Mesothelial cell of epicardium (in vitro differentiated cells): ENCODE measurements at regions not wholly inside any gene's neighbourhood (a gene's known extent, or its start where the extent isn't known, plus 50 kb on each side); places are given as distances from the start of the nearest gene placed in this dataset.

Experiments
- DNase-seq, 2 experiments: peaks; one replicate each; pipeline ENCODE4 v3.0.0; 2021; ENCODE audit warnings: low spot score in 2 of 2; ENCODE audit not compliant: unreplicated experiment in 2 of 2
- H3K27ac Mint-ChIP-seq: 2 replicates; pipeline ENCODE4 v1.8.0; 2021; ENCODE audit warnings: mixed read lengths
- H3K27me3 Mint-ChIP-seq: 2 replicates; pipeline ENCODE4 v1.8.0; 2021; ENCODE audit warnings: low read depth, mixed read lengths
- H3K36me3 Mint-ChIP-seq: 2 replicates; pipeline ENCODE4 v1.8.0; 2021; ENCODE audit warnings: mixed read lengths
- H3K4me1 Mint-ChIP-seq: 2 replicates; pipeline ENCODE4 v1.8.0; 2021; ENCODE audit warnings: mixed read lengths
- H3K4me3 Mint-ChIP-seq: 2 replicates; pipeline ENCODE4 v1.8.0; 2021; ENCODE audit warnings: mild to moderate bottlenecking, moderate library complexity, mixed read lengths
- H3K9me3 Mint-ChIP-seq: 2 replicates; pipeline ENCODE4 v1.8.0; 2021; ENCODE audit warnings: mixed read lengths
- CTCF ChIP-seq: fragments of 200-600 bp; sonication (generic); IDR thresholded peaks from one replicate; pipeline ENCODE4 v1.5.0; 2021; ENCODE audit warnings: antibody characterized with exemption; ENCODE audit not compliant: unreplicated experiment

- peaks cover 14% of the 10 kb centered on the region for H3K4me1 Mint-ChIP-seq
- H3K36me3 Mint-ChIP-seq, result no peaks in the 10 kb centered on the region
- H3K27ac Mint-ChIP-seq, result no peak overlapping the region
- H3K27me3 Mint-ChIP-seq, result no peaks in the 10 kb centered on the region
- no peaks in the 10 kb centered on the region for H3K9me3 Mint-ChIP-seq
- no peak for TF ChIP-seq CTCF
- H3K4me3 Mint-ChIP-seq, result no peak overlapping the region
- no peak for DNase-seq
Observed at GRCh38 chr14:83253870-83254269, 1720.2 kb upstream of the SEL1L start.

GRCh38 chr14:83255015-83255726 lies 1721.5 kb upstream of the SEL1L start:
- DNase-seq, result no peak
- Mint-ChIP-seq H3K9me3 (no peaks in the 10 kb centered on the region), H3K4me1 (peaks cover 6% of the 10 kb centered on the region), H3K27me3 (no peaks in the 10 kb centered on the region), H3K27ac (no peak overlapping the region), H3K4me3 (no peak overlapping the region), H3K36me3 (no peaks in the 10 kb centered on the region)
- no peak for TF ChIP-seq CTCF

GRCh38 chr14:83255727-83256090 lies 1722.1 kb upstream of the SEL1L start:
- no peaks in the 10 kb centered on the region for H3K36me3 Mint-ChIP-seq
- no peak overlapping the region for H3K27ac Mint-ChIP-seq
- DNase-seq, result no peak
- peaks cover 6% of the 10 kb centered on the region for H3K4me1 Mint-ChIP-seq
- no peaks in the 10 kb centered on the region for H3K27me3 Mint-ChIP-seq
- H3K4me3 Mint-ChIP-seq, result no peak overlapping the region
- TF ChIP-seq CTCF, result no peak
- H3K9me3 Mint-ChIP-seq, result peaks cover under 1% of the 10 kb centered on the region

GRCh38 chr14:83257466-83258439 lies 1724.1 kb upstream of the SEL1L start:
- Mint-ChIP-seq H3K36me3 (no peaks in the 10 kb centered on the region), H3K27me3 (no peaks in the 10 kb centered on the region), H3K4me1 (no peaks in the 10 kb centered on the region), H3K9me3 (peaks cover 7% of the 10 kb centered on the region), H3K27ac (no peak overlapping the region), H3K4me3 (no peak overlapping the region)
- TF ChIP-seq CTCF, result no peak
- no peak for DNase-seq

GRCh38 chr14:83260751-83261150 lies 1727.1 kb upstream of the SEL1L start:
- H3K36me3 Mint-ChIP-seq, result no peaks in the 10 kb centered on the region

More at GRCh38 chr14:83260751-83261150, 1727.1 kb upstream of the SEL1L start:
- Mint-ChIP-seq H3K27ac (no peak overlapping the region), H3K9me3 (peaks cover 7% of the 10 kb centered on the region), H3K27me3 (no peaks in the 10 kb centered on the region), H3K4me3 (no peak overlapping the region), H3K4me1 (no peaks in the 10 kb centered on the region)
- no peak for TF ChIP-seq CTCF
- no peak for DNase-seq
